ENCODE measurements at regions not wholly inside any gene's neighbourhood (a gene's known extent, or its start where the extent isn't known, plus 50 kb on each side); places are given as distances from the start of the nearest gene placed in this dataset.

DNA sequence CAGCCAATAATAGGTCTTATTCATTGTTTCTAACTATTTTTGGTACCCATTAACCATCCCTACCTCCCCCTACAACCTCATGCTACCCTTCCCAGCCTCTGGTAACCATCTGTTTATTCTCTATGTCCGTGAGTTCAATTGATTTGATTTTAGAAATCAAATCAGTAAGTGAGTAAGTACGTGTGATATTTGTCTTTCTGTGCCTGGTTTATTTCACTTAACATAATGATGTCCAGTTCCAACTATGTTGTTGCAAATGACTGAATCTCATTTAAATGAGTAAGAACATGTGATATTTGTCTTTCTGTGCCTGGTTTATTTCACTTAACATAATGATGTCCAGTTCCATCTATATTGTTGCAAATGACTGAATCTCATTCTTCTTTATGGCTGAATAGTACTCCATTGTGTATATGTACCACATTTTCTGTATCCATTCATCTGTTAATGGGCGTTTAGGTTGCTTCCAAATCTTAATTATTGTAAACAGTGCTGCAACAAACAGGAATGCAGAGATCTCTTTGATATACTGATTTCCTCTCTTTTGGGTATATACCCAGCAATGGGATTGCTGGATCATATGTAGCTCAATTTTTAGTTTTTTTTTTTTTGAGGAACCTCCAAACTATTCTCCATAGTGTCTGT lies 49.7 kb upstream of the BICC1 start:
- TF ChIP-seq, protein P1, sequence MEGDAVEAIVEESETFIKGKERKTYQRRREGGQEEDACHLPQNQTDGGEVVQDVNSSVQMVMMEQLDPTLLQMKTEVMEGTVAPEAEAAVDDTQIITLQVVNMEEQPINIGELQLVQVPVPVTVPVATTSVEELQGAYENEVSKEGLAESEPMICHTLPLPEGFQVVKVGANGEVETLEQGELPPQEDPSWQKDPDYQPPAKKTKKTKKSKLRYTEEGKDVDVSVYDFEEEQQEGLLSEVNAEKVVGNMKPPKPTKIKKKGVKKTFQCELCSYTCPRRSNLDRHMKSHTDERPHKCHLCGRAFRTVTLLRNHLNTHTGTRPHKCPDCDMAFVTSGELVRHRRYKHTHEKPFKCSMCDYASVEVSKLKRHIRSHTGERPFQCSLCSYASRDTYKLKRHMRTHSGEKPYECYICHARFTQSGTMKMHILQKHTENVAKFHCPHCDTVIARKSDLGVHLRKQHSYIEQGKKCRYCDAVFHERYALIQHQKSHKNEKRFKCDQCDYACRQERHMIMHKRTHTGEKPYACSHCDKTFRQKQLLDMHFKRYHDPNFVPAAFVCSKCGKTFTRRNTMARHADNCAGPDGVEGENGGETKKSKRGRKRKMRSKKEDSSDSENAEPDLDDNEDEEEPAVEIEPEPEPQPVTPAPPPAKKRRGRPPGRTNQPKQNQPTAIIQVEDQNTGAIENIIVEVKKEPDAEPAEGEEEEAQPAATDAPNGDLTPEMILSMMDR (IDR thresholded peaks at IDR 0.05; ENCODE audit: insufficient read depth, low read length) = no peak
- no peak overlapping the region for H3K4me3 ChIP-seq (ENCODE audit: low read depth, low read length)

More for the DNA sequence above, 49.7 kb upstream of the BICC1 start:
- no peak for DNase-seq (ENCODE audit: low read depth)
